H1 (cell line): ENCODE measurements at regions not wholly inside any gene's neighbourhood (a gene's known extent, or its start where the extent isn't known, plus 50 kb on each side); places are given as distances from the start of the nearest gene placed in this dataset.

Source experiments
- CTCF ChIA-PET: fragments of 300-600 bp; sonication (Branson Sonifier 250); formaldehyde crosslinking; loops from one replicate; lab custom pipeline; 2021; ENCODE audit not compliant: partially characterized antibody; lab: Charles Lee
- POLR2A ChIA-PET: fragments of 300-600 bp; sonication (Branson Sonifier 250); formaldehyde crosslinking; loops from one replicate; lab custom pipeline; 2021; ENCODE audit warnings: inconsistent platforms; ENCODE audit not compliant: partially characterized antibody; lab: Charles Lee
- DNase-seq, 2 experiments: peaks; one replicate each; pipeline versions ENCODE4 v3.0.0 to v3.0.0-alpha.2; 2010 to 2022; ENCODE audit warnings: low spot score in 2 of 2, low read depth in 1 of 2, mixed read lengths in 1 of 2
- FAIRE-seq: peaks from 2 replicates; lab custom pipeline; 2011; peaks lifted over from hg19 to GRCh38; lab: Jason Lieb, UNC
- H2AFZ ChIP-seq: 2 replicates; pipeline ENCODE4 v1.8.1; 2012; ENCODE audit warnings: low read length, inconsistent platforms
- H2AK5ac ChIP-seq: 2 replicates; pipeline ENCODE4 v1.6.1; 2013; ENCODE audit warnings: low read depth, low read length
- H2BK120ac ChIP-seq: replicated peaks from 2 replicates; pipeline ENCODE3; 2013; ENCODE audit warnings: low read depth, low read length, inconsistent platforms
- H2BK12ac ChIP-seq: 2 replicates; pipeline ENCODE4 v1.6.1; 2013; ENCODE audit warnings: low read depth, low read length
- H2BK15ac ChIP-seq: 2 replicates; pipeline ENCODE4 v1.6.1; 2013; ENCODE audit warnings: low read length
- H2BK20ac ChIP-seq: 2 replicates; pipeline ENCODE4 v1.6.1; 2013; ENCODE audit warnings: low read length
- H2BK5ac ChIP-seq: 2 replicates; pipeline ENCODE4 v1.6.1; 2013; ENCODE audit warnings: low read depth, low read length
- H3K14ac ChIP-seq: 2 replicates; pipeline ENCODE4 v1.6.1; 2013; ENCODE audit warnings: inconsistent platforms; ENCODE audit not compliant: insufficient read length
- H3K18ac ChIP-seq: 2 replicates; pipeline ENCODE4 v1.6.1; 2013; ENCODE audit warnings: low read length; ENCODE audit errors: extremely low read depth
- H3K23ac ChIP-seq: 2 replicates; pipeline ENCODE4 v1.6.1; 2013; ENCODE audit warnings: inconsistent platforms; ENCODE audit not compliant: insufficient read length
- H3K23me2 ChIP-seq: 2 replicates; pipeline ENCODE4 v1.6.1; 2013; ENCODE audit warnings: low read depth, low read length
- H3K27ac ChIP-seq: 2 replicates; pipeline ENCODE4 v1.6.1; 2011; ENCODE audit warnings: low read depth, low read length, inconsistent platforms
- H3K27me3 ChIP-seq, 4 experiments: replicated peaks in 1 of 4; 1 replicate in 1 of 4; 2 replicates in 3 of 4; pipeline versions ENCODE4 v1.6.1 to v1.8.1; 2011 to 2013; ENCODE audit warnings: low read length in 3 of 4, mild to moderate bottlenecking in 3 of 4, inconsistent platforms in 2 of 4, mixed read lengths in 2 of 4, moderate library complexity in 1 of 4; ENCODE audit not compliant: control insufficient read depth in 3 of 4, insufficient read depth in 3 of 4; ENCODE audit errors: extremely low read depth in 1 of 4
- H3K36me3 ChIP-seq, 4 experiments: 2 replicates each; pipeline versions ENCODE4 v1.6.1 to v1.8.1; 2011 to 2013; ENCODE audit warnings: mild to moderate bottlenecking in 4 of 4, low read length in 3 of 4, moderate library complexity in 2 of 4, control low read depth in 1 of 4, inconsistent platforms in 1 of 4; ENCODE audit not compliant: insufficient read depth in 4 of 4, control insufficient read depth in 2 of 4
- H3K4ac ChIP-seq: replicated peaks from 2 replicates; pipeline ENCODE3; 2013; ENCODE audit warnings: low read length, low read depth, mixed read lengths, inconsistent platforms; ENCODE audit not compliant: insufficient read length
- H3K4me1 ChIP-seq, 4 experiments: replicated peaks in 1 of 4; 1 replicate in 1 of 4; 2 replicates in 3 of 4; pipeline versions ENCODE4 v1.6.1 to v1.8.1; 2011 to 2013; ENCODE audit warnings: low read length in 3 of 4, inconsistent platforms in 2 of 4, mixed read lengths in 1 of 4; ENCODE audit not compliant: insufficient read depth in 4 of 4, control insufficient read depth in 3 of 4
- H3K4me2 ChIP-seq, 2 experiments: 2 replicates each; pipeline versions ENCODE4 v1.6.1 to v1.8.1; 2011 to 2013; ENCODE audit warnings: low read depth in 2 of 2, low read length in 2 of 2, control low read depth in 1 of 2, inconsistent platforms in 1 of 2, mild to moderate bottlenecking in 1 of 2; ENCODE audit not compliant: insufficient read depth in 1 of 2
- H3K4me3 ChIP-seq, 4 experiments: fragments of 200-600, 300-600 bp in 1 of 4; sonication (generic), shearing (Covaris generic), sonication (Bioruptor Twin) in 1 of 4; 2 replicates each; pipeline versions ENCODE4 v1.5.1 to v1.8.1; 2011 to 2016; ENCODE audit warnings: low read length in 4 of 4, low read depth in 3 of 4, control low read depth in 2 of 4, inconsistent platforms in 2 of 4, mild to moderate bottlenecking in 2 of 4, mixed read lengths in 1 of 4, moderate library complexity in 1 of 4; ENCODE audit not compliant: insufficient read depth in 2 of 4; ENCODE audit errors: extremely low read depth in 1 of 4
- H3K56ac ChIP-seq: replicated peaks from 2 replicates; pipeline ENCODE3; 2013; ENCODE audit warnings: low read depth, mild to moderate bottlenecking, mixed read lengths, low read length, inconsistent platforms; ENCODE audit not compliant: insufficient read length
- H3K79me1 ChIP-seq: 2 replicates; pipeline ENCODE4 v1.6.1; 2013; ENCODE audit warnings: low read depth, low read length, control low read depth
- H3K79me2 ChIP-seq, 2 experiments: 2 replicates each; pipeline versions ENCODE4 v1.6.1 to v1.8.1; 2012 to 2013; ENCODE audit warnings: low read length in 2 of 2, mild to moderate bottlenecking in 2 of 2, inconsistent platforms in 1 of 2; ENCODE audit not compliant: insufficient read depth in 2 of 2, control insufficient read depth in 1 of 2
- H3K9ac ChIP-seq, 4 experiments: replicated peaks in 1 of 4; 1 replicate in 1 of 4; 2 replicates in 3 of 4; pipeline versions ENCODE4 v1.6.1 to v1.8.1; 2011 to 2013; ENCODE audit warnings: low read depth in 3 of 4, low read length in 3 of 4, control low read depth in 2 of 4, mild to moderate bottlenecking in 2 of 4, moderate library complexity in 2 of 4, inconsistent platforms in 1 of 4; ENCODE audit errors: extremely low read depth in 1 of 4
- H3K9me3 ChIP-seq, 2 experiments: 2 replicates each; pipeline versions ENCODE4 v1.6.1 to v1.8.1; 2012 to 2013; ENCODE audit warnings: mild to moderate bottlenecking in 2 of 2, moderate library complexity in 2 of 2, control low read depth in 1 of 2, inconsistent platforms in 1 of 2, low read depth in 1 of 2, low read length in 1 of 2, mixed read lengths in 1 of 2; ENCODE audit not compliant: insufficient read depth in 2 of 2
- H4K20me1 ChIP-seq, 2 experiments: replicated peaks in 1 of 2; 2 replicates each; pipeline versions ENCODE3 to v1.8.1; 2011 to 2013; ENCODE audit warnings: inconsistent platforms in 2 of 2, low read length in 2 of 2, mild to moderate bottlenecking in 1 of 2; ENCODE audit not compliant: insufficient read depth in 2 of 2, control insufficient read depth in 1 of 2
- H4K5ac ChIP-seq: 2 replicates; pipeline ENCODE4 v1.6.1; 2013; ENCODE audit warnings: low read length, low read depth, mixed read lengths, inconsistent platforms; ENCODE audit not compliant: insufficient read length
- H4K8ac ChIP-seq: 2 replicates; pipeline ENCODE4 v1.8.0; 2013; ENCODE audit warnings: mild to moderate bottlenecking, moderate library complexity, low read length, inconsistent platforms; ENCODE audit not compliant: insufficient read depth; ENCODE audit errors: extremely low read depth
- H4K91ac ChIP-seq: replicated peaks from 2 replicates; pipeline ENCODE3; 2013; ENCODE audit warnings: low read length, mixed read lengths, inconsistent platforms; ENCODE audit not compliant: insufficient read length
- ASH2L ChIP-seq: fragments of 200-600, 300-600 bp; sonication (generic); IDR thresholded peaks from one replicate; pipeline ENCODE4 v1.7.1; 2017; ENCODE audit warnings: low read length
- ATF3 ChIP-seq: IDR thresholded peaks from 2 replicates; pipeline ENCODE4 v1.6.1; 2011; ENCODE audit warnings: low read depth, mild to moderate bottlenecking, low read length; ENCODE audit not compliant: insufficient read depth
- BRCA1 ChIP-seq: IDR thresholded peaks from 2 replicates; pipeline ENCODE4 v1.6.1; 2012; ENCODE audit warnings: low read depth, low read length, improper control_type of control experiment
- CBX8 ChIP-seq: fragments of 300-800, 300-1000 bp; sonication (generic); IDR thresholded peaks from 2 replicates; pipeline ENCODE4 v1.7.1; 2016; ENCODE audit warnings: low read depth, low read length, borderline replicate concordance
- CEBPB ChIP-seq: IDR thresholded peaks from 2 replicates; pipeline ENCODE4 v1.6.1; 2012; ENCODE audit warnings: low read depth, low read length
- CTBP2 ChIP-seq: IDR thresholded peaks from 2 replicates; pipeline ENCODE4 v1.7.0; 2011; ENCODE audit warnings: borderline replicate concordance, mild to moderate bottlenecking, moderate library complexity, mixed read lengths, low read length; ENCODE audit not compliant: insufficient read depth, insufficient read length
- FOSL1 ChIP-seq: IDR thresholded peaks from 2 replicates; pipeline ENCODE4 v1.6.1; 2011; ENCODE audit warnings: mild to moderate bottlenecking, low read depth, low read length, moderate library complexity; ENCODE audit not compliant: insufficient read depth
- GABPA ChIP-seq: IDR thresholded peaks from 2 replicates; pipeline ENCODE4 v1.6.1; 2011; ENCODE audit warnings: mild to moderate bottlenecking, low read length, moderate library complexity, borderline replicate concordance; ENCODE audit not compliant: insufficient read depth
- JUN ChIP-seq: IDR thresholded peaks from 2 replicates; pipeline ENCODE4 v1.6.1; 2011; ENCODE audit warnings: low read depth, mild to moderate bottlenecking, improper control_type of control experiment, low read length
- KDM5A ChIP-seq: fragments of 200-600 bp; IDR thresholded peaks from 2 replicates; pipeline ENCODE4 v1.7.1; 2012; ENCODE audit warnings: mild to moderate bottlenecking, low read length, inconsistent platforms, mixed read lengths
- RBBP5 ChIP-seq: IDR thresholded peaks from 2 replicates; pipeline ENCODE4 v1.7.1; 2012; ENCODE audit warnings: low read depth, mild to moderate bottlenecking, inconsistent platforms, low read length, moderate library complexity, borderline replicate concordance
- RNF2 ChIP-seq: fragments of 200-900, 300-1000 bp; sonication (generic); IDR thresholded peaks from 2 replicates; pipeline ENCODE4 v1.7.1; 2016; ENCODE audit warnings: borderline replicate concordance, low read depth, mild to moderate bottlenecking, antibody characterized with exemption, low read length; ENCODE audit not compliant: poor library complexity, severe bottlenecking; ENCODE audit errors: missing control alignments
- WGBS, 2 experiments: shearing (Covaris generic) in 1 of 2; methylation state at CpG; one replicate each; pipeline versions ENCODE4 v1.1.6 to v1.1.7; 2013 to 2015; ENCODE audit warnings: low lambda C conversion rate in 2 of 2, mixed read lengths in 2 of 2, inconsistent platforms in 1 of 2, low coverage in 1 of 2, missing lambda C conversion rate in 1 of 2; ENCODE audit not compliant: insufficient replicate concordance in 2 of 2, insufficient coverage in 1 of 2, insufficient read length in 1 of 2; ENCODE audit errors: extremely low coverage in 1 of 2, missing lambda C conversion rate in 1 of 2; 5-methylcytosine and 5-hydroxymethylcytosine counted together

- Histone ChIP-seq H3K56ac (no peak overlapping the region), H4K8ac (no peak overlapping the region), H3K9ac (no peak overlapping the region), H3K18ac (no peak overlapping the region), H3K23me2 (no peaks in the 10 kb centered on the region), H2BK120ac (no peak overlapping the region), H4K5ac (no peak overlapping the region), H2BK5ac (no peak overlapping the region), H3K79me1 (no peaks in the 10 kb centered on the region), H2BK12ac (no peak overlapping the region), H3K4me1 (peaks cover 0 to 14% (median 4%) of the 10 kb centered on the region in 4 experiments; a peak in 4 of 7 replicates), H3K27ac (no peak overlapping the region), H3K79me2 (no peaks in the 10 kb centered on the region), H3K27me3 (no peaks in the 10 kb centered on the region; a peak in 1 of 7 replicates), H4K91ac (no peak overlapping the region), H3K4ac (no peak overlapping the region), H2AFZ (no peak overlapping the region), H2AK5ac (no peak overlapping the region), H2BK20ac (no peak overlapping the region), H3K4me3 (no peak overlapping the region), H3K23ac (no peak overlapping the region), H2BK15ac (no peak overlapping the region), H3K9me3 (no peaks in the 10 kb centered on the region), H3K14ac (no peak overlapping the region), H3K4me2 (no peak overlapping the region), H4K20me1 (no peaks in the 10 kb centered on the region), H3K36me3 (no peaks in the 10 kb centered on the region)
- no peak for DNase-seq
- ChIA-PET CTCF (interaction anchor here (2.0 kb wide), 1 partner anchor 10 kb away, joined by 5 read pairs; no protein-coding TSS in a partner anchor), POLR2A (no interaction called here)
- 97% methylated on average over 2 of the region's 2 CpGs; no CpG with 5 or more reads in 1 of the 2 experiments for WGBS, 2 experiments
- FAIRE-seq, result no peak
- TF ChIP-seq RNF2 (no peak), JUN (no peak), CTBP2 (no peak), CBX8 (no peak), FOSL1 (no peak), GABPA (no peak), RBBP5 (no peak), ATF3 (no peak), ASH2L (no peak), KDM5A (no peak), BRCA1 (no peak), CEBPB (no peak)
Measured at GRCh38 chr2:151171186-151171585, 90.5 kb downstream of the RBM43 start.
